Loucy (cell line): ENCODE measurements at regions not wholly inside any gene's neighbourhood (a gene's known extent, or its start where the extent isn't known, plus 50 kb on each side); places are given as distances from the start of the nearest gene placed in this dataset.
A peak's percentile ranks its signal among the peaks of the same experiment; 100 is the strongest.

ENCODE experiments used
- H2AFZ ChIP-seq: fragments of 200-600 bp; sonication (generic); 2 replicates; pipeline ENCODE4 v1.6.0; 2016; ENCODE audit warnings: antibody characterized with exemption, mild to moderate bottlenecking, low read length, moderate library complexity
- H3F3A ChIP-seq: fragments of 200-600 bp; 2 replicates; pipeline ENCODE4 v1.6.0; 2016; ENCODE audit warnings: antibody characterized with exemption, low read depth, mild to moderate bottlenecking
- H3K27me3 ChIP-seq: fragments of 200-600 bp; sonication (generic); 2 replicates; pipeline ENCODE4 v1.6.1; 2014; ENCODE audit warnings: low read length, mild to moderate bottlenecking; ENCODE audit not compliant: insufficient read depth, poor library complexity, severe bottlenecking
- H3K36me3 ChIP-seq: fragments of 200-600 bp; sonication (generic); 2 replicates; pipeline ENCODE4 v1.6.1; 2016; ENCODE audit warnings: low read length; ENCODE audit not compliant: insufficient read depth
- H3K4me1 ChIP-seq: fragments of 200-600 bp; sonication (generic); 2 replicates; pipeline ENCODE4 v1.5.1; 2014; ENCODE audit warnings: low read length, mild to moderate bottlenecking; ENCODE audit not compliant: insufficient read depth, poor library complexity, severe bottlenecking
- H3K4me2 ChIP-seq: fragments of 200-600 bp; sonication (generic); 2 replicates; pipeline ENCODE4 v1.6.0; 2014; ENCODE audit warnings: antibody characterized with exemption, low read length, low read depth, mild to moderate bottlenecking; ENCODE audit not compliant: poor library complexity, severe bottlenecking
- H3K4me3 ChIP-seq: fragments of 200-600 bp; sonication (generic); 2 replicates; pipeline ENCODE4 v1.5.1; 2014; ENCODE audit warnings: low read length, mild to moderate bottlenecking, mixed read lengths; ENCODE audit not compliant: poor library complexity, severe bottlenecking
- H3K79me2 ChIP-seq: fragments of 200-600 bp; sonication (generic); 2 replicates; pipeline ENCODE4 v1.6.1; 2014; ENCODE audit warnings: low read length; ENCODE audit not compliant: insufficient read depth
- H3K9ac ChIP-seq: fragments of 200-600 bp; sonication (generic); 2 replicates; pipeline ENCODE4 v1.6.0; 2014; ENCODE audit warnings: mild to moderate bottlenecking, low read depth, low read length, moderate library complexity; ENCODE audit not compliant: poor library complexity, severe bottlenecking
- H3K9me2 ChIP-seq: fragments of 200-600 bp; sonication (generic); replicated peaks from 2 replicates; pipeline ENCODE4 v1.6.1; 2016; ENCODE audit warnings: low read depth, low read length, mixed read lengths
- H3K9me3 ChIP-seq: fragments of 200-600 bp; sonication (generic); 2 replicates; pipeline ENCODE4 v1.6.1; 2014; ENCODE audit warnings: mild to moderate bottlenecking, antibody characterized with exemption, low read length, low read depth; ENCODE audit not compliant: insufficient read depth
- H4K20me1 ChIP-seq: fragments of 200-600 bp; sonication (generic); 2 replicates; pipeline ENCODE4 v1.6.0; 2014; ENCODE audit warnings: antibody characterized with exemption, low read length, mild to moderate bottlenecking; ENCODE audit not compliant: insufficient read depth, poor library complexity, severe bottlenecking
- CTCF ChIP-seq: fragments of 200-600 bp; sonication (generic); conservative IDR thresholded peaks from 2 replicates; pipeline ENCODE4 v1.5.1; 2014; ENCODE audit warnings: mild to moderate bottlenecking, antibody characterized with exemption, low read length
- EZH2phosphoT487 ChIP-seq: fragments of 200-600 bp; IDR thresholded peaks from 2 replicates; pipeline ENCODE4 v1.6.1; 2018; ENCODE audit warnings: antibody characterized with exemption, mild to moderate bottlenecking, moderate library complexity, borderline replicate concordance

- H3K4me1 ChIP-seq = no peaks in the 10 kb centered on the region
- no peaks in the 10 kb centered on the region for H3K9me2 ChIP-seq
- H3K4me3 ChIP-seq = no peak overlapping the region
- H3K9ac ChIP-seq = no peak overlapping the region
- no peaks in the 10 kb centered on the region for H3K36me3 ChIP-seq
- H3K27me3 ChIP-seq = no peaks in the 10 kb centered on the region
- no peak overlapping the region for H3K4me2 ChIP-seq
- no peak for TF ChIP-seq EZH2phosphoT487
- no peak for TF ChIP-seq CTCF
- H4K20me1 ChIP-seq = no peaks in the 10 kb centered on the region
- peak overlapping the region; percentile 50; the same call in 1 of the 2 replicates for H2AFZ ChIP-seq
- no peaks in the 10 kb centered on the region for H3K9me3 ChIP-seq
- H3K79me2 ChIP-seq = no peaks in the 10 kb centered on the region
- H3F3A ChIP-seq = no peaks in the 10 kb centered on the region
Measured at GRCh38 chr4:163865010-163865409, 370.5 kb downstream of the TMA16 start.

DNA sequence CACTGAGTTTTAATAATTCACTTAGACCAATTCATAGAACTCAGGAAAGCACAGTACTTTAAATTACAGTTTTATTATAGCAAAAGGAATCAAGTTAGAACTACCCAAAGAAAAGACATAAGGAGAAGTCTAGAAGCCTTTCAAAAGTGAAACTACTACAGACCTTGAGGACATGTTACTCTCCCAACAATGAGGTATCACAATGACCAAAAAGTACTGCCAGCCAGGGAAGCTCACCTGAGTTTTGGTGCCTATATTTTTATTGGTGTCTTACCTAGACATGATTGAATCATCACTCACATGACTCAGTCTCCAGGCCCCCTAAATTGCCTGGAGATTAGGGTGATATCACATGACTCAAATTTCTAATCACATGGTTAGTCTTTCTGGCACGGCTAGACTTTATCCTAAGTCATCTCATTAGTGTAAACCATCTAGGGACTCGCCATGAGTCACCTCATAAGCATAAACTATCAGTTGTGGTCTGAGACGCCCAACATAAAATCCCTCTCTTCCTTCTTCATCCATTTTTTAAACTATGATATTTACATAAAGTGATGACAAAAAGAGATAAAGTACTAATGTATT is 372.3 kb downstream of the TMA16 start:
- H3K9ac ChIP-seq = no peak overlapping the region
- H3K27me3 ChIP-seq = no peaks in the 10 kb centered on the region
- TF ChIP-seq CTCF (no peak), EZH2phosphoT487 (no peak)
- no peaks in the 10 kb centered on the region for H3F3A ChIP-seq
- H3K36me3 ChIP-seq = no peaks in the 10 kb centered on the region
- H4K20me1 ChIP-seq = no peaks in the 10 kb centered on the region
- peak overlapping the region; percentile 13 for H3K4me2 ChIP-seq
- no peaks in the 10 kb centered on the region for H3K79me2 ChIP-seq
- H3K9me3 ChIP-seq = no peaks in the 10 kb centered on the region
- H2AFZ ChIP-seq = no peak overlapping the region; the same call in 1 of the 2 replicates
- H3K9me2 ChIP-seq = no peaks in the 10 kb centered on the region
- H3K4me1 ChIP-seq = no peaks in the 10 kb centered on the region
- H3K4me3 ChIP-seq = no peak overlapping the region

GRCh38 chr4:163868445-163868844 is 374.0 kb downstream of the TMA16 start:
- H4K20me1 ChIP-seq = no peaks in the 10 kb centered on the region
- no peaks in the 10 kb centered on the region for H3K79me2 ChIP-seq
- H3K4me1 ChIP-seq = no peaks in the 10 kb centered on the region
- no peak overlapping the region for H2AFZ ChIP-seq
- H3F3A ChIP-seq = no peaks in the 10 kb centered on the region
- no peak overlapping the region for H3K9ac ChIP-seq
- H3K9me2 ChIP-seq = no peaks in the 10 kb centered on the region
- no peak overlapping the region for H3K4me2 ChIP-seq
- H3K4me3 ChIP-seq = no peak overlapping the region
- H3K9me3 ChIP-seq = no peaks in the 10 kb centered on the region
- H3K27me3 ChIP-seq = no peaks in the 10 kb centered on the region
- TF ChIP-seq EZH2phosphoT487 (no peak), CTCF (no peak)
- no peaks in the 10 kb centered on the region for H3K36me3 ChIP-seq
